ENCODE measurements at regions not wholly inside any gene's neighbourhood (a gene's known extent, or its start where the extent isn't known, plus 50 kb on each side); places are given as distances from the start of the nearest gene placed in this dataset.

DNA sequence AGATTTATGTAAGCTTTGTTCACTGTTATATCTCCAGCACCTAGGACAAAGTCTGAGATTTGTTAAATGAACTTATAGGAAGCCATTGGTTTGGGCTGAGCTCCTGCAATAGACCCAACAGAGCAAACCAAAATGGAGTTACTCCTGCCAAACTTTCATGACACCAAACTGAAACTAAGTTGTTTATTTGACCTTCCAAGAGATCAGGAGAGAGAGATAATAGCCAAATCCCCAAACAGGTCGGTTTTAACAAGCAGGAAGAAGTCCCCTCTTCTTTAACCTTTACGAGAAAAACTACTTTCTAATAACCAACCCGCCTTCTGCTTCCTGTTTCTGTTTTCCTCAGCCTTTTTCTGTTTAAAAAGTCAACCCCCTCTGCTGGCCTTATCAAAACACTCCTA lies 54.9 kb upstream of the ATP12A start:
- TF ChIP-seq, protein P1, sequence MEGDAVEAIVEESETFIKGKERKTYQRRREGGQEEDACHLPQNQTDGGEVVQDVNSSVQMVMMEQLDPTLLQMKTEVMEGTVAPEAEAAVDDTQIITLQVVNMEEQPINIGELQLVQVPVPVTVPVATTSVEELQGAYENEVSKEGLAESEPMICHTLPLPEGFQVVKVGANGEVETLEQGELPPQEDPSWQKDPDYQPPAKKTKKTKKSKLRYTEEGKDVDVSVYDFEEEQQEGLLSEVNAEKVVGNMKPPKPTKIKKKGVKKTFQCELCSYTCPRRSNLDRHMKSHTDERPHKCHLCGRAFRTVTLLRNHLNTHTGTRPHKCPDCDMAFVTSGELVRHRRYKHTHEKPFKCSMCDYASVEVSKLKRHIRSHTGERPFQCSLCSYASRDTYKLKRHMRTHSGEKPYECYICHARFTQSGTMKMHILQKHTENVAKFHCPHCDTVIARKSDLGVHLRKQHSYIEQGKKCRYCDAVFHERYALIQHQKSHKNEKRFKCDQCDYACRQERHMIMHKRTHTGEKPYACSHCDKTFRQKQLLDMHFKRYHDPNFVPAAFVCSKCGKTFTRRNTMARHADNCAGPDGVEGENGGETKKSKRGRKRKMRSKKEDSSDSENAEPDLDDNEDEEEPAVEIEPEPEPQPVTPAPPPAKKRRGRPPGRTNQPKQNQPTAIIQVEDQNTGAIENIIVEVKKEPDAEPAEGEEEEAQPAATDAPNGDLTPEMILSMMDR (IDR thresholded peaks at IDR 0.05), result no peak
- TF ChIP-seq, protein P2, sequence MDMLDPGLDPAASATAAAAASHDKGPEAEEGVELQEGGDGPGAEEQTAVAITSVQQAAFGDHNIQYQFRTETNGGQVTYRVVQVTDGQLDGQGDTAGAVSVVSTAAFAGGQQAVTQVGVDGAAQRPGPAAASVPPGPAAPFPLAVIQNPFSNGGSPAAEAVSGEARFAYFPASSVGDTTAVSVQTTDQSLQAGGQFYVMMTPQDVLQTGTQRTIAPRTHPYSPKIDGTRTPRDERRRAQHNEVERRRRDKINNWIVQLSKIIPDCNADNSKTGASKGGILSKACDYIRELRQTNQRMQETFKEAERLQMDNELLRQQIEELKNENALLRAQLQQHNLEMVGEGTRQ (IDR thresholded peaks at IDR 0.05; ENCODE audit: borderline replicate concordance, low read depth, low read length), result no peak
- TF ChIP-seq RCOR1 (IDR thresholded peaks at IDR 0.05; ENCODE audit: low read length) (no peak), MEF2A (IDR thresholded peaks at IDR 0.05; ENCODE audit: borderline replicate concordance, low read depth) (no peak), POLR2AphosphoS5 (IDR thresholded peaks at IDR 0.05; ENCODE audit: low read depth, low read length) (no peak)
- TF ChIP-seq, protein P3, sequence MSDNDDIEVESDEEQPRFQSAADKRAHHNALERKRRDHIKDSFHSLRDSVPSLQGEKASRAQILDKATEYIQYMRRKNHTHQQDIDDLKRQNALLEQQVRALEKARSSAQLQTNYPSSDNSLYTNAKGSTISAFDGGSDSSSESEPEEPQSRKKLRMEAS (IDR thresholded peaks at IDR 0.05; ENCODE audit: low read depth), result no peak
